ENCODE measurements at regions not wholly inside any gene's neighbourhood (a gene's known extent, or its start where the extent isn't known, plus 50 kb on each side); places are given as distances from the start of the nearest gene placed in this dataset.
A peak's percentile ranks its signal among the peaks of the same experiment; 100 is the strongest.
"Not testable (repeated sequence)": the region's sequence is repeated elsewhere in the genome, so short reads cannot be mapped to it uniquely, and the experiment has no call there.

DNA sequence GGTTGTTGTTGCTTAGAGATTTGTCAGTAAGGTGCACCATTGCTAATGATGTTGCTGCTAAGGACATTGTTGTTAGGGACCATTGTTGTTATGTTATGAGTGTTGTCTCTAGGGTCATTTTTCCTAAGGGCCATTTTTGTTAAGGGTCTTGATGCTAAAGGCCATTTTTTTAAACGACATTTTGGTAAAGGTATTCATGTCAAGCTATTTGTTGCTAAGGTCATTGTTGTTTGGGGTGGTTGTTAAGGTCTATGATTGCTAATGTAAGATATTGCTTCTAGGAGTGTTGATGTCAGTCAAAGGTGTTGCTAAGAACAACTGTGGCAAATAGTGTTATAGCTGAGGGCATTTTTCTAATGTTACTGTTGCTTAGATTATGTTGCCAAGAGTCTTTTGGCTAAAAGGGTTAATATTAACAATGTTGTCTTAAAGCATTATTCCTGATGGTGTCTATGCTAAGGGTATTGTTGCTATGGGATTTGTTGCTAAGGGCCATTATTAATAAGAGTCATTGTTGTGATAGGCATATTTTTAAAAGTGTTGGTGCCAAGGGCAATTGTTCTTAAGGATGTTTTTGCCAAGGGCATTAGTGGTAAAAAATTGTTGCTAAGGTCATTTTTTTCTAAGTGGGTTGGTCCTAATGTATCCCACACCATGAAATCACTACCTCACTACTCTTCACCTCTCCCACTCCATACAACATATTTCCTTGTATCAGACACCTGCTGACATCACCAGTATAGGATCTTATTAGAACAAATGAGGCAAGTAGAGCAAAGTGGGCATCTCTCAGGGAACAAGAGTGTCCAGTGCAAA lies 56.2 kb downstream of the SPATA31A6 start:
- not testable (repeated sequence) for DNase-seq (ENCODE audit: low read depth, low spot score)

DNA sequence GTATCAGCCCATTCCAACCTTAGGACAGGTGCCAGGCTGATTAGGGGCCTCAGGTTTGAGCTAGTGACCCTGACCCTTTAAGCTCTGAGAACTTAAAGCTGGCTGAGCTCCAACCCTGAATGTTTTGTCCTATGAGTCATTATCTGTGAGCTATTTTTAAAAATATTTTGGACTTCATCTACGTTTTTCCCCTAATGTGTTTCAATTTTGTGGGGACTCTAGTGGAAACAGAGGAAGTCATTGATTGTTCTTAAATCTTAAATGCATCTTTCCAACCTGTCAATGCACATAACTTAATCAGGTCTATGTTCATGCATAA lies 56.8 kb downstream of the SPATA31A6 start:
- not testable (repeated sequence) for DNase-seq (ENCODE audit: low read depth, low spot score)

DNA sequence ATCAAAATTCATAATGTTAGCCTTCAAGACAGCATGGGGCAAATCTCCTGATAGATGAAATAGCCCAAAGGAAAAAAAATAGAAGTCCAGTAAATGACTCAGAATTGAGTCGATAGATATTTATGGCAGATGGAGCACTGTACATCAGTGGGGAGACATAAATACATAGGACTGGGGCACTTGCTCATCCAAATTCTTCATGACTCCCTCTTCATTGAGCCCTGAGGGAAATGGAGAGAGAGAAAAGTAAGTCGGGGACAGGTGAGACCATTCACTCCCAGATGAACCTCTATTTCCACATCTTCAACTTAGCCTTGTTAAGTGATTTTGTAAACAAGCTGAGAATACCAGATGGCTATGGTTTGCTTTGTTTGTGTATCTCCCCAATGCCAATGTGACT lies 59.8 kb downstream of the SPATA31A6 start:
- not testable (repeated sequence) for DNase-seq (ENCODE audit: low read depth, low spot score)

DNA sequence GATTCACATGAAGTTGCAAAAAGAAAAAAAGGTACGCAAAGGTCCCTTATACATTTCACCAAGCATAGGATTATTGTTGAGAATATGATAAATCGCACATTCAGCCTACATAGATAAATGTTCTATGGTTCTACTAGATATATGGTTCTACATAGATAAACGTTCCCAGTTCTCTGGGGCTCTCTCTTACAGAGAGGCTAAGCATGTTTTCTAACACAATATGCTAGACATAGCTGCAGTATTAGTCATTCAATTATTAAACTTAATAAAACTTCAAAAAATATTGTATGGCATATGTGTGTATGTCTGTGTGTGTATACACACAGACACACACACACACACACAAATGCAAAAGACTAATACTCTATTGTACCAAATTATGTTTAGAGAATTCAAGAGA lies 60.4 kb downstream of the SPATA31A6 start:
- DNase-seq (ENCODE audit: low read depth, low spot score): not testable (repeated sequence)

DNA sequence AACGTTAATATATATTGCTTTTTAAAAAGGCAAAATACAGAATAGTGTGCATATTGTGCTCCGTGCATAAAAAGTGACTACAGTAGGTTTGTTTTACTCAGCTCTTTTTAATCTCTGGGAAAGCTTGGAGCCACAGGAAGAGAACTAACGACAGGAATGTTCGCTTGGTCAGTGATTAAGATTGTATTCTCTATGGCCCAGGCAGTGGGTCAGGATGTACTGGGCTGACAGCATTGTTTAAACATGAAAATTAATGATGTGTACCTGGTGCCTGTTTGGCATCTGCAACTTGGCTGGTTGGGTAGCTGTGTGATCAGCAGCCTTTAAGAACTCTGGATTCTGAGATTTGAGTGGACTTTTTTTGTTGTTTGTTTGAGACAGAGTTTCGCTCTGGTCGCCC lies 85.3 kb downstream of the SPATA31A6 start:
- DNase-seq (ENCODE audit: low read depth, low spot score): not testable (repeated sequence)

DNA sequence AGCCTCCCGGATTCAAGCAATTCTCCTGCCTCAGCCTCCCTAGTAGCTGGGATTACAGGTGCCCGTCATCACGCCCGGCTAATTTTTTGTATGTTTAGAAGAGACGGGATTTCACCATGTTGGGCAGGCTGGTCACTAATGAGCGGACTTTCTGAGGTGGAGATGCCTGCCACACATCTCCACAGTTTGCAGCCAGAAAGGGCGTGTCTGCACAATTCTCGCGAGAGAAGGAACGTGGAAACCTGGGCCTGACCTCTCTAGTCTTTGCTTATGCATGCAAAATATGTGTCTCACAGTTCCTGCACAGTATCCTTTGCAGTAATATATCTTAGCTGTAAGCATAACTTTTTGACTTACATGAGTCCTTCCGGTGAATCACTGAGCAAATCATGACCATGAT lies 85.7 kb downstream of the SPATA31A6 start:
- DNase-seq (ENCODE audit: low read depth, low spot score): not testable (repeated sequence)

DNA sequence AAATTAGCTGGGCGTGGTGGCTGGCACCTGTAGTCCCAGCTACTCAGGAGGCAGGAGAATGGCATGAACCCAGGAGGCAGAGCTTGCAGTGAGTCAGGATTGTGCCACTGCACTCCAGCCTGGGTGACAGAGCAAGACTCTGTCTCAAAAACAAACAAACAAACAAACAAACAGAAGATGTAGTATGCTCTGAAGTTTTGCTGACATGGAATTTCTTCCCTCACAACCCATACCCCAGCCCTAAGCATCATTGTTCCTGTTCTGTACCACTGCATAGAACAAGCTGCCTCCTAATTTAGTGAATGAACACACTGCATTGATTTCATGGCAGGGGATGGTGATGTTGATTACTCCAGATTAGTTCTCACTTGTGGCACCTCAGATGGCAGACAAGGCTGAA lies 89.7 kb downstream of the SPATA31A6 start:
- DNase-seq (ENCODE audit: low read depth, low spot score): not testable (repeated sequence)

DNA sequence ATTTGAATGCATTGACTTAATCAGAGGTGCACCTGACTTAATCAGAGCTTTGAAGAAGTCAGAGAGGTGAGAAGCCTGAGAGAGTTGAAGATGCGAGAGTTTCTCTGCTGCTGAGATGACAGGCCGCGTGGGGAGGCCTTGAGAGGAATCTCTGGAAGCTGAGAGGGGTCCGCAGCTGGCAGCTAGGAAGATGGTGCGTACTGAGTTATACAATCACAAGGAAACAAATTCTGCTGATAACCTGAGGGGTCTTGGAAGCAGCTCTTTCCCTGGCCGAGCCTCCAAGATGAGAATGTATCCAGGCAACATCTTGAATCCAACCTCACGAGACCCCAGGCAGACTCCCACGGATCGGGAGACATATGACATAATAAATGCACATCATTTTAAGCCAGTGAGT lies 91.7 kb downstream of the SPATA31A6 start:
- no peak for DNase-seq (ENCODE audit: low read depth, low spot score)

DNA sequence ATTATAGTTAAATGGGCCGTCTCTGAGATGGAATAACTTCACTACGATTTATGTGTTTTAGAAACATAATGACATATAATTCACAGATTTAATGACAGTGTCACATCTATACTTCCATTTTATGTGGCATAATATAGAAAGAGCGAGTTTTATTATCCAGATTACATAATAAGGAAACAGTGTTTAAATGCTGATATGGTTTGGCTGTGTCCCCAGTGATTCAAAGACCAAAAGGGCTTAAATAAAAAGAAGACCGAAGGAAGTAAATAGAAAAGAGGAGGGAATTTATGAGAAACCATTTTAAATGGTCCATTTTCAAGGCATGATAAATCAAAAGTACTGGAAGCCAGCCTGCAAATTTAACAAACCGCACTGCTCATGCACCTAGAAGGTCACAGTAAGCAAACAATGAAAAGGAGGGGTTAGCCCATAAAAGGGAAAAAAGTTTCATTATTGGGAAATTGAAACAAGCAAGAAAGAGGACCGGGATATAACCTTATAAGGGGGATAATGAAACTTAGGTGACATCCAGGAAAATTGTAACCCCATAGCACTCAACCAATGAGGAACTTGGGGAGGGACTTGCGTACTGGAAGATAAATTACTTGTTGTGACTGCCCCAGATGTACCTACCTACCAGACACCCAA lies 99.2 kb downstream of the SPATA31A6 start:
- not testable (repeated sequence) for DNase-seq (ENCODE audit: low read depth, low spot score)

DNA sequence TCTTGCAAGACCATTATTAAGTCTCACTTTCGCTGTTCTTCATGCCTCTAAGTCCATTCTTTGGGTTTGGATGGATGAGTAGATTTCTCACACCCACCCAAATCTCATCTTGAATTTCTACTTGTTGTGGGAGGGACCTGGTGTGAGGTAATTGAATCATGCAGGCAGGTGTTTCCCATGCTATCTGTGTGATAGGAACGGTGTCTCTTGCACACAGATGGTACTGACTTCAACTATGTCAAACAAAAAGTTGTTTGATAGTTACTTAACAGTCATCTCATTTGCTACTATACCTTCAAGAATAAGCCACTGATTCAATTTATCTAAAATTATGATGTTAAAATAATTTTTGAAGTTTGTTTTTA lies 99.7 kb downstream of the SPATA31A6 start:
- DNase-seq (ENCODE audit: low read depth, low spot score): not testable (repeated sequence)

DNA sequence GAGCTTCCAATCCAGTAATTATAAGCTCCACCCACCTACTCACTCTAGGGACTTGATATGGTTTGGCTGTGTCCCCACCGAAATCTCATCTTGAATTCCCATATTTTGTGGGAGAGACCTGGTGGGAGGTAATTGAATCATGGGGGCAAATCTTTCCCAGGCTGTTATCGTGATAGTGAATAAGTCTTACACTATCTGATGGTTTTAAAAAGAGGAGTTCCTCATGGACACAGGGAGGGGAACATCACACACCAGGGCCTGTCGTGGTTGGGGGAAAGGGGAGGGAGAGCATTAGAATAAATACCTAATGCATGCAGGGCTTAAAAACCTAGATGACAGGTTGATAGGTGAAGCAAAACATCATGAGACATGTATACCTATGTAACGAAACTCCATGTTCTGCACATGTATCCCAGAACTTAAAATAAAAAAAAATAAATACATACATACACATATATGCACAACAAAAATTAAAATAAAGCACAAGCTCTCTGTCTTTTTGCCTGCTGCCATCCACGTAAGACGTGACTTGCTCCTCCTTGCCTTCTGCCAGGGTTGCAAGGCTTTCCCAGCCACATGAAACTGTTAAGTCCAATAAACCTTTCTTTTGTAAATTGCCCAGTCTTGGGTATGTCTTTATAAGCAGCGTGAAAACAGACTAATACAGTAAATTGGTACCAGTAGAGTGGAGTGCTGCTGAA lies 102.8 kb downstream of the SPATA31A6 start:
- not testable (repeated sequence) for DNase-seq (ENCODE audit: low read depth, low spot score)

DNA sequence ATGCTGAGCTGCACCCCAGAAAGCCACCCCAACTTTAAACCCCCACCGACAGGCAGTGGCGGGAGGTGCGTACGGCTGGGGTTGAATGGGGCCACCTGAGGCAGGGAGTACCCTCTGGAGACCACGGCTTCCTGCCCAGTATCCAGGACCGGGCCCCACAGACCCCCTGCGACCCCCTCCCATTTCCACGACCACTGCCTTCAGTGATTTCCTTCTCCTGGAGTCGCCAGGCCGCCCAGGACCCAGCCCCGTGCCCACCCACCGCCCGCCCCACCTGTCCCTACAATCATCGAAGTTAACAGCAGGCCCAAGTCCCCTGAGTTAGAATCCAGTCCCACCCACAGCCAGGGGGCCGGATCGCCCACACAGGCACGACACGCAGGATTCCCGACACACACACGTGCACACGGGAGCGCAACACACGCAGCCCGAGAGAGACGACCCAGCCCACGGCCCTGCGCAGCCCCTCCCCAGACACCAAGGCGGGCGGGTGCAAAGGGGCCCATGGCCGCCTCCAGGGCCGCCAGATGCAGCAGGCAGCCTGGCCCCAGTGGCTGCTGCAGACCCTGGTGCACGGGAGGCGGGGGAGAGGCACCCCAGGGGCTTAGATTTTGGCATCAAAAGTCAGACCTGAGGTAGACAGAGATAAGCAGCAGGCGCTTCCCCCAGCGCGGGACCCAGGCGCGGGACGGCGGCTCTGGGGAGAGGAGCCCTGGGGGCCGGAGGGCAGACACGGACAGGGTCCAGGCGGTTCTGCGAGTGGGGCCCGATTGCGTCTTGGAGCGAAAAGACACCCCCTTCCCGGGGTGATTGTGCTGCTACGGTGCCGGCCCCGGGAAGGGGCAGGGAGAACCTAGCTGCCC lies 104.8 kb downstream of the SPATA31A6 start:
- not testable (repeated sequence) for DNase-seq (ENCODE audit: low read depth, low spot score)

DNA sequence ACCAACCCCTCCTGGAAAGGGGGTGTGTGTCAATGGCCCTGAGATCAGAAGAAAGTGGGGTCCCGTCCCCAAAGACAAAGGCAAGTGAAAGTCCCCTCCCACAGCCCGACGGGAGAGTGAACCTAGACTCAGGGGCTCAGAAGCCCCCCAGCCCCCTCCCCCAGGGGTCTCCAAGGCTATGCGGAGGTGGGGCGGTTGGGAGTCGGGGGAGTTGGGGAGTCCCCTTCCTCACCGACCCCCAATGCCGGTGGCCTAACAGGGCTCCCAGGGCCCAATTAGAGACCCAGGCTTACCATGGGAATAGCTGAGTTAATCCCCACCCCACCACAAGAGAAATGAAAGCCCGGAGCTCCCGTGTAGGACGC lies 105.4 kb downstream of the SPATA31A6 start:
- DNase-seq (ENCODE audit: low read depth, low spot score): not testable (repeated sequence)

DNA sequence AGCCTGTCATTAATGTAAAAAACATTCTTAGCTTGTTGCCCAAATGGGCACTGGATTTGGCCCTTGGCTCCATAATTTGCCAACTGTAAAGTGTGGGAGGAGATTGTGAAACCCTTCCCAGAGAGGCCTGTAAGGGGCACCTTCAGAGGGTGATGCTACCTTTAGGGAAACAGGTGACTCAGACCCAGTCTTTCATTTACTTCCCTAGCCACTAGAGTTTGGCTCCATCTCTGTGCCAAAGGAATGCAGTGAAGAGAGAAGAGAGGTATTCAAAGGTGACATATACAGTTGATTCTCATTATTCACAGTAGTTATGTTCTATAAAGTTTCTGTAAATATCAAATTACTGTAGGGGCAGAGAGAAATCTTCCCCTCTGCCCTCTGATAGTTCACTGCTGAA lies 116.7 kb downstream of the SPATA31A6 start:
- not testable (repeated sequence) for DNase-seq (ENCODE audit: low read depth, low spot score)

DNA sequence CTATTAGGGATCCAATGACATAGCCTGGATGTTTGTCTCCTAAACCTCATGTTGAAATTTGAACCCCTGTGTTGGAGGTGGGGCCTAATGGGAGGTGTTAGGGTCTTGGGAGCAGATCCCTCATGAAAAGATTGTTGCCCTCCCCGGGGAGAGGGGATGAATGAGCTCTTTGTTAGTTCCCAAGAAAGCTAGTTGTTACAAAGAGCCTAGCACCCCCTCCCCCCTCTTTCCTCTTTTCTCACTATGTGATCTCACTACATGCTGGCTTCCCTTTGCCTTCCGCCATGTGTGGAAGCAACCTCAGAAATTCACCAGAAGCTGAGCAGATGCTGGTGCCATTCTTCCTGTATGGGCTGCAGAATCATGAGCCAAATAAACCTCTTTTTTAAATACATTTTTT lies 123.2 kb downstream of the SPATA31A6 start:
- DNase-seq (ENCODE audit: low read depth, low spot score): peak; percentile 74

DNA sequence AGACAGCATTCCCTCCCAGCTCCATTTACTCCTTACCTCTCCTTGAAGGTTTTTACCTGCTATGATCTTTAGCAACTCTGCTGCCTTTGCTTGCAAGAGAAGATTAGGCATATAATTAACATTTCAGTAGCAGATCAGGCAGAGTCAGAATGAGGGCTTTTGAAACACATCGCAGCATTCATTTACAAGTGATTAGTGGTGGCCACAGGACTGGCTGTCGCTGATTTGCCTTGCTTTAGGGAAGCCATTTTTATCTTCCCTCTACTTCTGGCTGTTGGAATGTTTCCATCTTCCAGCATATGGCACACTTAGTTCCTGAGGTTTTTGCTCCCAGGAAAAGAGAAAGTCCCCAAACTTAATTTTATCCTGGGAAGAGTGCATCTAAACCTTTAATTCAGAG lies 124.0 kb downstream of the SPATA31A6 start:
- peak; percentile 8 for DNase-seq (ENCODE audit: low read depth, low spot score)

DNA sequence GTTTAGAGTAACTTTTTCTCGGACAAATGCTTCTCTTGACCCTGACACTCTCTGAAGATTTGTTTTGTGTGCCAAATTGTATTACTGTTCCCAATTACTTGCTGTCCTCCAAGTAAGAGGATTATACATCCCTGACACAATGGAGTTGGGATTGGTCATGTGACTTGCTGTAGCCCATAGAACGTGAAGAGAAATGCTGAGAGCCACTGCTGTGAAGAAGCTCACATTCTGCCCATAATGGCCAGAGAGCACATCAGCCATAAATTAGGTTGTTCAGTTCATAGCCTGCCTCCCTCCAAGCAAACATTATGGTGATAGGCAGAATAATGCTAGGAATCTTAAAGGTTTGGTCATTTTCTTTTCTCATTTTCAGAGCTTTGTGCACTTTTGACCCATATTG lies 127.5 kb downstream of the SPATA31A6 start:
- not testable (repeated sequence) for DNase-seq (ENCODE audit: low read depth, low spot score)

DNA sequence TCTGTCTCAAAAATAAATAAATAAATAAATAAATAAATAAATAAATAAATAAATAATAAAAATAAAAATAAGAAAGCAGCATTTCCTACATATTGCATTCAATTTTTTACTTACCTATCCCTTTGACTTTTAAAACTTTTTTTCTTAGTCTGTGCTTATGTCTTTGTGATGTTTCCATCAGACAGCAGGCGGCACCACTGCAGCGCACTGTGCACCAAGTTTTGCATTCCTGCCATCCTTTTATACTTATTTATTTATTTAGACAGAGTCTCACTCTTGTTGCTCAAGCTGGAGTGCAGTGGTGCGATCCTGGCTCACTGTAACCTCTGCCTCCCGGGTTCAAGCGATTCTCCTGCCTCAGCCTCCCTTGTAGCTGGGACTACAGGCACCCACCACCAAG lies 132.6 kb downstream of the SPATA31A6 start:
- not testable (repeated sequence) for DNase-seq (ENCODE audit: low read depth, low spot score)

DNA sequence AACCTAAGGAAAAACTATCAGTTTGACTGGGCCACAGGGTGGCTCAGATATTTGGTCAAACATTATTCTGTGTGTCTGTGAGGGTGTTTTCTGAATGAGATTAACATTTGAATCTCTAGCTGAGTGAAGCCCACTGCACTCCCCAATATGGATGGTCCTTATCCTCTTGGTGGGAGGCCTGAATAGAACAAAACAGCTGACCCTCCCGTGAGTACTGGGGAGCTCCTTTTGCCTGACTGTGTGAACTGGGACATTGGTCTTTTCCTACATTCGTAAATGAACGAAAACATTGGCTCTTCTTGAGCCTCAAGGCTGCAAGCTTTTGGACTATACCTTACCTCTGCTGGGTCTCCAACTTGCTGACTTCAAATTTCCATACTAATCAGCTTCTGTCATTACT lies 134.2 kb downstream of the SPATA31A6 start:
- not testable (repeated sequence) for DNase-seq (ENCODE audit: low read depth, low spot score)

DNA sequence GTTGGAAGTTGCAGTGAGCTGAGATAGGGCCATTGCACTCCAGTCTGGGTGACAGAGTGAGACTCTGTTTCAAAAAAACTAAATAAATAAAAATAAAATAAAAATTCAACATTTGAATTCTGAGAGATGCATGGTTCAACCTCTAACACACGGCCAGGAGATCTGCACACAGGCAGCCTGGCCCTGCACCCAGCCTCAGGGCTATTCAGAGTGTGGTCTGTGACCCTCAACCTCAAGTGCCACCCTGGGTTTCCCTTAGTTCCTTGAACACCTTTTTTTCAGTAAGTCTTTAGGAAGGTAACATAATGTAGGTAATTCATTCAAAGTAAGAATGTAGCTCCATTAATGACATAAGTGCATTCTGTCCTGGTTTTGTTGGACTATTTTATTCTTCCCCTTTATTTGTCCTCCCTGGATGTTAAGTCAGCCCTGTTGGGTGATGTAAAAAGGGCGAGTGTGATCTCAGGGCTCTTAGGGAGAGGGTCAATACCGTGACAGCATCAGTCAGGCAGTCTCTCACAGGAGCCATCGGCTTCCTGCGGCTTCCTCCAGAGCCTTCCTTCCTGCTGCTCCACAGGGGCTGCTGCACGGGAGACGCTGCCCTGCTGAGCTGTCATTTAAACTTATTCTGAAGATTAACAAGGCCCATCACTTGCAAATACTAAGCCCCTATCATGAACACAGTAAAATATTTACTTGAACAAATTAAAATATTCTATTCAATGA lies 139.8 kb downstream of the SPATA31A6 start:
- DNase-seq (ENCODE audit: low read depth, low spot score): peak; percentile 53

DNA sequence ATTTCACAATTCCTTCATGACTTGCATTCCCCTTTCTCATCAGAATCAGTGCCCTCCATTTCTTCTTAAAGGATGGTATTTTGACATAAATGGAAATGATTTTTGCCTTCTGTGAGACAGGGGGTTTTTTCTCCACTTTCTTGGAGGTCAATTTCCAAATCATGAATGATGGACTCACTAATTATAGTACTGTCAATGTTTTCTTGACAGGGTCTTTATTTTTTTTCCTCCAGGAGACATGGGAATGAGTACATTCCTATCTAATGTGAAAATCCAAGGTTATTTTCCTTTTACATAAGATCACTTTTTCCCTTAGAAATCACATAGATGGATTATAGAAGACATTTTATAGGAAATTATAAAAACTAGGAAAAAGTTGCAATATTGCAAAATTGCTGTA lies 141.7 kb downstream of the SPATA31A6 start:
- DNase-seq (ENCODE audit: low read depth, low spot score): not testable (repeated sequence)

Measured in ELF-1 (cell line).